HCT116 (cell line): ENCODE measurements at regions not wholly inside any gene's neighbourhood (a gene's known extent, or its start where the extent isn't known, plus 50 kb on each side); places are given as distances from the start of the nearest gene placed in this dataset.

ENCODE experiments used
- ATAC-seq: fragments of 200-7000 bp; cut with Tn5 transposase; 2 replicates; pipeline ENCODE4 v1.9.1; 2020; ENCODE audit warnings: mild to moderate bottlenecking, moderate library complexity
- BruUV-seq: library from RNA; stranded (reverse); fragments of 400-500 nt; replicated peaks from 2 replicates; lab custom pipeline; 2021; lab: Mats Ljungman, UMichigan
- CTCF ChIA-PET: fragments of 300-600 bp; sonication (Branson Sonifier 250); formaldehyde crosslinking; loops from one replicate; lab custom pipeline; 2021; ENCODE audit warnings: antibody characterized with exemption; lab: Charles Lee
- POLR2A ChIA-PET: fragments of 300-600, 350-600 bp; sonication (Branson Sonifier 250); formaldehyde crosslinking; loops from one replicate; lab custom pipeline; 2021; ENCODE audit warnings: antibody characterized with exemption; lab: Charles Lee
- RAD21 ChIA-PET, 2 experiments: fragments of 300-600 bp; sonication (Branson Sonifier 250); formaldehyde crosslinking; loops; one replicate each; lab custom pipeline; 2023; ENCODE audit warnings: low total read pairs in 2 of 2; ENCODE audit not compliant: uncharacterized antibody in 2 of 2, unreplicated experiment in 2 of 2, low non-redundant PET in 1 of 2; lab: Charles Lee
- DNase-seq: peaks from one replicate; pipeline ENCODE4 v3.0.0-alpha.2; 2010; ENCODE audit warnings: low read depth, low spot score
- H2AFZ ChIP-seq: fragments of 200-600 bp; shearing (Covaris generic), sonication (generic); 2 replicates; pipeline ENCODE4 v1.6.1; 2017; ENCODE audit warnings: low read depth, mixed run types, mixed read lengths, antibody characterized with exemption, low read length; ENCODE audit not compliant: poor library complexity, severe bottlenecking
- H3K27ac ChIP-seq: 2 replicates; pipeline ENCODE4 v1.5.1; 2012; ENCODE audit warnings: low read depth, low read length
- H3K27me3 ChIP-seq: fragments of 200-600 bp; sonication (generic); 2 replicates; pipeline ENCODE4 v1.6.1; 2016; ENCODE audit warnings: mixed run types, low read length, mixed read lengths; ENCODE audit not compliant: insufficient read depth
- H3K36me3 ChIP-seq, 2 experiments: fragments of 200-500 bp in 1 of 2; fragments of 200-600 bp in 1 of 2; sonication (Bioruptor generic) in 1 of 2; sonication (generic) in 1 of 2; 2 replicates each; pipeline versions ENCODE4 v1.5.1 to v1.6.1; 2014 to 2016; ENCODE audit warnings: low read length in 2 of 2, inconsistent platforms in 1 of 2, mixed read lengths in 1 of 2, mixed run types in 1 of 2; ENCODE audit not compliant: insufficient read depth in 2 of 2, control insufficient read depth in 1 of 2
- H3K4me1 ChIP-seq, 2 experiments: fragments of 200-600 bp in 1 of 2; sonication (generic) in 1 of 2; 2 replicates each; pipeline versions ENCODE4 v1.5.1 to v1.6.1; 2012 to 2017; ENCODE audit warnings: low read length in 2 of 2, inconsistent platforms in 1 of 2, mild to moderate bottlenecking in 1 of 2, mixed read lengths in 1 of 2, mixed run types in 1 of 2, moderate library complexity in 1 of 2; ENCODE audit not compliant: insufficient read depth in 2 of 2, control insufficient read depth in 1 of 2
- H3K4me2 ChIP-seq: fragments of 200-600 bp; sonication (generic); 2 replicates; pipeline ENCODE4 v1.6.1; 2017; ENCODE audit warnings: mixed run types, low read length, mixed read lengths
- H3K4me3 ChIP-seq, 2 experiments: fragments of 200-600 bp in 1 of 2; sonication (generic) in 1 of 2; replicated peaks in 1 of 2; 2 replicates each; pipeline ENCODE4 v1.5.1; 2011 to 2016; ENCODE audit warnings: low read length in 2 of 2, control low read depth in 1 of 2, low read depth in 1 of 2, mild to moderate bottlenecking in 1 of 2, mixed read lengths in 1 of 2, mixed run types in 1 of 2
- H3K79me2 ChIP-seq: fragments of 200-600 bp; sonication (generic); 2 replicates; pipeline ENCODE4 v1.6.1; 2017; ENCODE audit warnings: mild to moderate bottlenecking, mixed run types, low read length, moderate library complexity, mixed read lengths; ENCODE audit not compliant: insufficient read depth
- H3K9ac ChIP-seq: fragments of 200-600 bp; sonication (generic); 2 replicates; pipeline ENCODE4 v1.6.1; 2016; ENCODE audit warnings: low read length, mixed read lengths
- H3K9me2 ChIP-seq: fragments of 200-600 bp; sonication (generic), shearing (Covaris generic); 2 replicates; pipeline ENCODE4 v1.6.1; 2017; ENCODE audit warnings: mixed run types, mild to moderate bottlenecking, moderate library complexity; ENCODE audit not compliant: insufficient read depth
- H3K9me3 ChIP-seq, 2 experiments: fragments of 200-500 bp in 1 of 2; fragments of 200-600 bp in 1 of 2; sonication (Bioruptor generic) in 1 of 2; sonication (generic) in 1 of 2; 2 replicates each; pipeline ENCODE4 v1.6.1; 2014 to 2017; ENCODE audit warnings: low read length in 2 of 2, mixed read lengths in 2 of 2, inconsistent platforms in 1 of 2, low read depth in 1 of 2, mild to moderate bottlenecking in 1 of 2, mixed run types in 1 of 2, moderate library complexity in 1 of 2; ENCODE audit not compliant: control insufficient read depth in 1 of 2, insufficient read depth in 1 of 2
- H4K20me1 ChIP-seq: fragments of 200-600 bp; sonication (generic), shearing (Covaris generic); 2 replicates; pipeline ENCODE4 v1.6.1; 2017; ENCODE audit warnings: mixed run types, mild to moderate bottlenecking, moderate library complexity; ENCODE audit not compliant: insufficient read depth
- EGR1 ChIP-seq: IDR thresholded peaks from 2 replicates; pipeline ENCODE4 v1.6.1; 2012; ENCODE audit warnings: low read depth
- EZH2phosphoT487 ChIP-seq: fragments of 200-600 bp; IDR thresholded peaks from 2 replicates; pipeline ENCODE4 v1.6.1; 2018; ENCODE audit warnings: antibody characterized with exemption, borderline replicate concordance
- SP1 ChIP-seq: IDR thresholded peaks from 2 replicates; pipeline ENCODE4 v1.6.1; 2012; ENCODE audit warnings: low read depth
- TCF7L2 ChIP-seq: IDR thresholded peaks from 2 replicates; pipeline ENCODE4 v1.7.0; 2011; ENCODE audit warnings: borderline replicate concordance, inconsistent platforms; ENCODE audit not compliant: insufficient read depth, insufficient read length; ENCODE audit errors: extremely low read depth
- ZNF274 ChIP-seq: fragments of 200-500 bp; sonication (Bioruptor generic); IDR thresholded peaks from 2 replicates; pipeline ENCODE4 v1.6.1; 2014; ENCODE audit warnings: mild to moderate bottlenecking, low read depth, low read length, inconsistent platforms
- intact Hi-C: fragments of 100-400 bp; cut with micrococcal nuclease; formaldehyde crosslinking; loops from 2 replicates; pipeline ENCODE4 v1.10.0; 2022
- TF ChIP-seq, protein P1 (sequence below): IDR thresholded peaks from 2 replicates; pipeline ENCODE4 v1.6.1; 2012; ENCODE audit warnings: low read depth
- TF ChIP-seq, protein P2 (sequence below): IDR thresholded peaks from 2 replicates; pipeline ENCODE4 v1.6.1; 2012
- TF ChIP-seq, protein P3 (sequence below): IDR thresholded peaks from 2 replicates; pipeline ENCODE4 v1.6.1; 2012

DNA sequence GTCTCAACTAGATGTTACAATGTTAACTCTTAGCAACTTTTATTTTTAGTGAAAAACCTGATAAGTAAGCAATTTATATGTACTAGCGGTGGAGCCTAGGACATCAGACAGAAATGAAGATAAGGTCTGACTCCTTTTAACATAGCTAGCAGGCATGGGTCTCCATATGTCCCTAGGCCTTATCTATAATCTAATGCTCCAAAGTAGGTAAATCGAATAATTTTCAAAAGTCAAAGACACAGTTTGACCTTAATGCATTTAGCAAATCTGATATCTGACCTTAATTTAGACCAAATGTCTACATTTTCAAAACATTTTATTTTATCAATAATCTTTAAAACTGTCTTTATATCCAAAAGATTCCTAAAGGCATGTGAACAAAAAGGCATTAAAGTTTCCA lies 305.0 kb upstream of the CCNH start:
- H2AFZ ChIP-seq: no peak overlapping the region
- no peak for ATAC-seq
- no peak overlapping the region for H3K27ac ChIP-seq
- TF ChIP-seq, protein P1, sequence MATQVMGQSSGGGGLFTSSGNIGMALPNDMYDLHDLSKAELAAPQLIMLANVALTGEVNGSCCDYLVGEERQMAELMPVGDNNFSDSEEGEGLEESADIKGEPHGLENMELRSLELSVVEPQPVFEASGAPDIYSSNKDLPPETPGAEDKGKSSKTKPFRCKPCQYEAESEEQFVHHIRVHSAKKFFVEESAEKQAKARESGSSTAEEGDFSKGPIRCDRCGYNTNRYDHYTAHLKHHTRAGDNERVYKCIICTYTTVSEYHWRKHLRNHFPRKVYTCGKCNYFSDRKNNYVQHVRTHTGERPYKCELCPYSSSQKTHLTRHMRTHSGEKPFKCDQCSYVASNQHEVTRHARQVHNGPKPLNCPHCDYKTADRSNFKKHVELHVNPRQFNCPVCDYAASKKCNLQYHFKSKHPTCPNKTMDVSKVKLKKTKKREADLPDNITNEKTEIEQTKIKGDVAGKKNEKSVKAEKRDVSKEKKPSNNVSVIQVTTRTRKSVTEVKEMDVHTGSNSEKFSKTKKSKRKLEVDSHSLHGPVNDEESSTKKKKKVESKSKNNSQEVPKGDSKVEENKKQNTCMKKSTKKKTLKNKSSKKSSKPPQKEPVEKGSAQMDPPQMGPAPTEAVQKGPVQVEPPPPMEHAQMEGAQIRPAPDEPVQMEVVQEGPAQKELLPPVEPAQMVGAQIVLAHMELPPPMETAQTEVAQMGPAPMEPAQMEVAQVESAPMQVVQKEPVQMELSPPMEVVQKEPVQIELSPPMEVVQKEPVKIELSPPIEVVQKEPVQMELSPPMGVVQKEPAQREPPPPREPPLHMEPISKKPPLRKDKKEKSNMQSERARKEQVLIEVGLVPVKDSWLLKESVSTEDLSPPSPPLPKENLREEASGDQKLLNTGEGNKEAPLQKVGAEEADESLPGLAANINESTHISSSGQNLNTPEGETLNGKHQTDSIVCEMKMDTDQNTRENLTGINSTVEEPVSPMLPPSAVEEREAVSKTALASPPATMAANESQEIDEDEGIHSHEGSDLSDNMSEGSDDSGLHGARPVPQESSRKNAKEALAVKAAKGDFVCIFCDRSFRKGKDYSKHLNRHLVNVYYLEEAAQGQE: no peak
- no peak for TF ChIP-seq ZNF274
- CTCF ChIA-PET: no interaction called here
- H3K27me3 ChIP-seq: no peaks in the 10 kb centered on the region
- H3K4me3 ChIP-seq: no peak overlapping the region
- no peaks in the 10 kb centered on the region for H3K9me2 ChIP-seq
- intact Hi-C loops: no loop called here
- H4K20me1 ChIP-seq: no peaks in the 10 kb centered on the region
- no peaks in the 10 kb centered on the region for H3K79me2 ChIP-seq
- RAD21 ChIA-PET: no interaction called here
- no peak for DNase-seq
- no peaks in the 10 kb centered on the region; a peak in 1 of 4 replicates for H3K9me3 ChIP-seq
- no TSS peak for BruUV-seq
- H3K36me3 ChIP-seq: no peaks in the 10 kb centered on the region
- no peak overlapping the region for H3K4me2 ChIP-seq
- POLR2A ChIA-PET: no interaction called here
- no peak overlapping the region for H3K9ac ChIP-seq
- peaks cover 0 to 8% of the 10 kb centered on the region in 2 experiments; a peak in 1 of 4 replicates for H3K4me1 ChIP-seq

DNA sequence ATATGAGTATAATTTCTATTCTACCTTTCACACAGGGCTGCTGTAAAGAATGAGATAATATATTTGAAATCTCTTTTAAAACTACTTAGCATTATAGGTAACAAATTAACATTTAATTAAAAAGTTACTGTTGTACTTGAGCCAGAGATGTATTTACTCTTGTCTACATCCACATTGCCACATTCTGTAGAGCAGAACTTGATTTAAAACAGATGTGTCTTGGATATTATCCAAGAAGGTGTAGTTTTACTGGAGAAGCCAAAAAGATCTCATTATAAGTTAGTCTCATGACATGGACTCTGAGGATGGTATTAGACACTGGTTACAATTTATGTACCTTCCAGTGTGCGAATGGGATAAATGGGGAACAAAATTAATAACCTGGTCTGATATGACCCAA lies 293.1 kb upstream of the CCNH start:
- ChIA-PET RAD21 (no interaction called here), CTCF (no interaction called here), POLR2A (no interaction called here)
- Histone ChIP-seq H3K4me1 (no peaks in the 10 kb centered on the region), H3K4me2 (no peak overlapping the region), H3K27me3 (no peaks in the 10 kb centered on the region), H3K9me3 (no peaks in the 10 kb centered on the region), H3K79me2 (no peaks in the 10 kb centered on the region), H3K9ac (no peak overlapping the region), H2AFZ (no peak overlapping the region), H3K27ac (no peak overlapping the region), H3K9me2 (no peaks in the 10 kb centered on the region), H3K36me3 (no peaks in the 10 kb centered on the region), H4K20me1 (no peaks in the 10 kb centered on the region), H3K4me3 (no peak overlapping the region)
- no peak for ATAC-seq
- TF ChIP-seq EZH2phosphoT487 (no peak), SP1 (no peak), ZNF274 (no peak), EGR1 (no peak), TCF7L2 (no peak)
- TF ChIP-seq, protein P2, sequence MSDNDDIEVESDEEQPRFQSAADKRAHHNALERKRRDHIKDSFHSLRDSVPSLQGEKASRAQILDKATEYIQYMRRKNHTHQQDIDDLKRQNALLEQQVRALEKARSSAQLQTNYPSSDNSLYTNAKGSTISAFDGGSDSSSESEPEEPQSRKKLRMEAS: no peak
- TF ChIP-seq, protein P1: no peak
- TF ChIP-seq, protein P3, sequence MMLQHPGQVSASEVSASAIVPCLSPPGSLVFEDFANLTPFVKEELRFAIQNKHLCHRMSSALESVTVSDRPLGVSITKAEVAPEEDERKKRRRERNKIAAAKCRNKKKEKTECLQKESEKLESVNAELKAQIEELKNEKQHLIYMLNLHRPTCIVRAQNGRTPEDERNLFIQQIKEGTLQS: no peak
- intact Hi-C loops: no loop called here
- BruUV-seq: no TSS peak
- no peak for DNase-seq
